A549 (cell line): ENCODE measurements at regions not wholly inside any gene's neighbourhood (a gene's known extent, or its start where the extent isn't known, plus 50 kb on each side); places are given as distances from the start of the nearest gene placed in this dataset.

ENCODE experiments used
- CHD2 ChIP-seq: fragments of 150-350 bp; IDR thresholded peaks from 2 replicates; pipeline ENCODE4 v1.6.1; 2014; ENCODE audit warnings: low read length; ENCODE audit not compliant: partially characterized antibody
- CTCF ChIP-seq: fragments of >200 bp; sonication (Bioruptor Twin); formaldehyde crosslinking; IDR thresholded peaks from 3 replicates; pipeline ENCODE4 v1.5.1; 2016
- EP300 ChIP-seq, 2 experiments: fragments of >200 bp; sonication (Bioruptor Twin); formaldehyde crosslinking; IDR thresholded peaks; 2 replicates in 1 of 2; 3 replicates in 1 of 2; pipeline ENCODE4 v1.6.1; 2016 to 2017
- MAZ ChIP-seq: fragments of 150-350 bp; IDR thresholded peaks from 2 replicates; pipeline ENCODE4 v1.6.1; 2014; ENCODE audit warnings: antibody characterized with exemption, low read depth, low read length, borderline replicate concordance
- NR3C1 ChIP-seq: fragments of >200 bp; sonication (Bioruptor Twin); formaldehyde crosslinking; IDR thresholded peaks from 3 replicates; pipeline ENCODE4 v1.6.1; 2017
- SREBF2 ChIP-seq: fragments of 450-650 bp; IDR thresholded peaks from 2 replicates; pipeline ENCODE4 v1.6.1; 2014; ENCODE audit warnings: mild to moderate bottlenecking, moderate library complexity

GRCh38 chr15:94164202-94164807 is 67.1 kb upstream of the MCTP2 start:
- TF ChIP-seq CTCF (peak; percentile 39; the same call in 2 of the 3 replicates), EP300 (IDR thresholded peaks at IDR 0.05) (no peak), CHD2 (no peak), NR3C1 (no peak), MAZ (no peak), SREBF2 (no peak)
